ENCODE measurements at regions not wholly inside any gene's neighbourhood (a gene's known extent, or its start where the extent isn't known, plus 50 kb on each side); places are given as distances from the start of the nearest gene placed in this dataset.

DNA sequence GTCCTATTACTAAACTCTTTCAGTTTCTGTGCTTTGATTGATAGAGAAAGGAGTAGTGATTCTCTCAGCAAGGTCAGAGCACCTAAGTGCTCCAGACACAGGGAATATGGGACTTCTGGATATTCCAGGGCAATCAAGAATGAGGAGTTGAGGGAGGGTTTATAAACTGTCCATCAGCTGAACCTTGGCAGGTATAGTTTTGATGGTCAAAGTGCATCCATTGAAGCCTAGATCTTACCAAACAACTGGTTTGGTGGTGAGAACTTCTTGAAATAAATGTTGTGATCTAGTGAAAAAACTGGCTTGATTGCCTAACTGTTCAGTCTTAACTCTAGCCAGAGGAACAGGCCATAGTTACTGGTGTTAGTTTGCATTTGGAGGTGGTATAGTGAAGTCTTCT is 207.0 kb upstream of the ONECUT1 start:
- POLR2A ChIA-PET, result no interaction called here
- H3K4me1 Mint-ChIP-seq, result no peaks in the 10 kb centered on the region
- Histone ChIP-seq H3K4me1 (ENCODE audit: control insufficient read depth in 1 of 2, extremely low read depth in 1 of 2, insufficient read depth in 2 of 2, low read length in 2 of 2) (no peaks in the 10 kb centered on the region), H3K36me3 (ENCODE audit: control insufficient read depth in 2 of 2, extremely low read depth in 1 of 2, insufficient read depth in 1 of 2, low read length in 1 of 2) (no peaks in the 10 kb centered on the region), H3K9me3 (no peaks in the 10 kb centered on the region), H3K4me3 (ENCODE audit: control insufficient read depth in 1 of 2, extremely low read depth in 1 of 2, low read length in 1 of 2) (no peak overlapping the region), H3K27ac (ENCODE audit: low read length) (no peak overlapping the region), H3K27me3 (replicated peaks in 1 of 2; ENCODE audit: control insufficient read depth in 2 of 2, extremely low read depth in 1 of 2, insufficient read depth in 2 of 2, low read length in 1 of 2) (no peaks in the 10 kb centered on the region)
- no peak for DNase-seq
- no peak overlapping the region for H3K4me3 Mint-ChIP-seq
- CTCF ChIA-PET, result no interaction called here
- no peak for ATAC-seq (replicated peaks in 1 of 4)
- no peaks in the 10 kb centered on the region for H3K36me3 Mint-ChIP-seq
- H3K9me3 Mint-ChIP-seq, result peaks cover 11 to 27% (median 22%) of the 10 kb centered on the region in 3 donors
- H3K27me3 Mint-ChIP-seq, result peaks cover 7 to 28% of the 10 kb centered on the region in 2 donors
- no peak overlapping the region for H3K27ac Mint-ChIP-seq

DNA sequence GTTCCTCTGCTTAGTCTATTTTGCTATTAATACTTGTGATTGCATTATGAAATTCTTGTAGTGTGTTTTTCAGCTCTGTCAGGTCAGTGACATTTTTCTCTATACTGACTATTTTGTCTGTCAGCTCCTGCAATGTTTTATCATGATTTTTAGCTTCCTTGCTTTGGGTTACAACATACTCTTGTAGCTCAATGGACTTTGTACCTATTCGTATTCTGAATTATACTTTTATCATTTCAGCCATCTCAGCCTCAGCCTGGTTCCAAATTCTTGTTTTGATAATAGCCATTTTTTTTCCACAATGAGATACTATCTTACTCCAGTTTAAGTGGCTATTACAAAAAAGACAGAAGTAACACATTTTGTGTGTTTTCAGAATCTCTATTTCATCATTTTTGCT is 204.2 kb upstream of the ONECUT1 start:
- H3K4me1 Mint-ChIP-seq, result no peaks in the 10 kb centered on the region
- ChIA-PET POLR2A (no interaction called here), CTCF (no interaction called here)
- H3K9me3 ChIP-seq, result no peaks in the 10 kb centered on the region
- peaks cover 11 to 27% (median 22%) of the 10 kb centered on the region in 3 donors for H3K9me3 Mint-ChIP-seq
- H3K27me3 ChIP-seq (replicated peaks in 1 of 2; ENCODE audit: control insufficient read depth in 2 of 2, extremely low read depth in 1 of 2, insufficient read depth in 2 of 2, low read length in 1 of 2), result no peaks in the 10 kb centered on the region
- no peak overlapping the region for H3K27ac ChIP-seq (ENCODE audit: low read length)
- H3K27me3 Mint-ChIP-seq, result peaks cover 10 to 35% of the 10 kb centered on the region in 2 donors
- H3K27ac Mint-ChIP-seq, result no peak overlapping the region
- no peaks in the 10 kb centered on the region for H3K4me1 ChIP-seq (ENCODE audit: control insufficient read depth in 1 of 2, extremely low read depth in 1 of 2, insufficient read depth in 2 of 2, low read length in 2 of 2)
- no peak overlapping the region for H3K4me3 Mint-ChIP-seq
- ATAC-seq (replicated peaks in 1 of 4) (no peak), DNase-seq (no peak)
- H3K36me3 ChIP-seq (ENCODE audit: control insufficient read depth in 2 of 2, extremely low read depth in 1 of 2, insufficient read depth in 1 of 2, low read length in 1 of 2), result no peaks in the 10 kb centered on the region
- no peak overlapping the region for H3K4me3 ChIP-seq (ENCODE audit: control insufficient read depth in 1 of 2, extremely low read depth in 1 of 2, low read length in 1 of 2)
- WGBS (ENCODE audit: insufficient coverage), result no CpG with 5 or more reads among the region's 1 CpG
- H3K36me3 Mint-ChIP-seq, result no peaks in the 10 kb centered on the region

DNA sequence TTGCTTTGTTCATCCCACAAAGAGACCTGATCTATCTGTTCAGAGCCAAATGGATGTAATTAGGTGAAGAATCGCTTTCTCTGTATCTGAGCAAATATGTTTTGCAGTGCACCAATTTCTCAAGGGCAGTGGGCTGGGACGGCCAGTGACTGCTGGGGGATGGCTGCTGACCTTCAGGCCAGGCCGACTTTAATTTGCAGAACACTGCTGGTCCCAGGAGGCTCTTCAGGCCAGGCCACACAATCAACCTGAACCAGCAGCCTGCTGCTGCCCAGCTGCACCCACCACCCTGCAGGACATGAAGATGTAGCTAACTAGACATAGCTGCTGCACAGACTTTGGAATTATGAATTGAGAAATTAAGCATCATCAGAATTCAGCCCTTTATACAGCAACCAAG is 194.4 kb upstream of the ONECUT1 start:
- no peaks in the 10 kb centered on the region for H3K27me3 ChIP-seq (replicated peaks in 1 of 2; ENCODE audit: control insufficient read depth in 2 of 2, extremely low read depth in 1 of 2, insufficient read depth in 2 of 2, low read length in 1 of 2)
- Mint-ChIP-seq H3K27ac (no peak overlapping the region), H3K4me3 (no peak overlapping the region), H3K4me1 (peaks cover 3 to 7% (median 5%) of the 10 kb centered on the region in 3 donors), H3K36me3 (no peaks in the 10 kb centered on the region), H3K9me3 (no peaks in the 10 kb centered on the region), H3K27me3 (peaks cover 2 to 9% of the 10 kb centered on the region in 2 donors)
- WGBS (ENCODE audit: insufficient coverage), result no CpG with 5 or more reads among the region's 3 CpGs
- no peaks in the 10 kb centered on the region for H3K9me3 ChIP-seq
- POLR2A ChIA-PET, result interaction anchor here in 1 of 2 donors (0.6 kb wide), 1 partner anchor 31 kb away, joined by 3 read pairs; no protein-coding TSS in a partner anchor
- no peak for ATAC-seq (replicated peaks in 1 of 4)
- no peaks in the 10 kb centered on the region for H3K36me3 ChIP-seq (ENCODE audit: control insufficient read depth in 2 of 2, extremely low read depth in 1 of 2, insufficient read depth in 1 of 2, low read length in 1 of 2)
- H3K4me3 ChIP-seq (ENCODE audit: control insufficient read depth in 1 of 2, extremely low read depth in 1 of 2, low read length in 1 of 2), result no peak overlapping the region
- CTCF ChIA-PET, result no interaction called here
- no peak for DNase-seq
- H3K4me1 ChIP-seq (ENCODE audit: control insufficient read depth in 1 of 2, extremely low read depth in 1 of 2, insufficient read depth in 2 of 2, low read length in 2 of 2), result no peaks in the 10 kb centered on the region
- no peak overlapping the region for H3K27ac ChIP-seq (ENCODE audit: low read length)

DNA sequence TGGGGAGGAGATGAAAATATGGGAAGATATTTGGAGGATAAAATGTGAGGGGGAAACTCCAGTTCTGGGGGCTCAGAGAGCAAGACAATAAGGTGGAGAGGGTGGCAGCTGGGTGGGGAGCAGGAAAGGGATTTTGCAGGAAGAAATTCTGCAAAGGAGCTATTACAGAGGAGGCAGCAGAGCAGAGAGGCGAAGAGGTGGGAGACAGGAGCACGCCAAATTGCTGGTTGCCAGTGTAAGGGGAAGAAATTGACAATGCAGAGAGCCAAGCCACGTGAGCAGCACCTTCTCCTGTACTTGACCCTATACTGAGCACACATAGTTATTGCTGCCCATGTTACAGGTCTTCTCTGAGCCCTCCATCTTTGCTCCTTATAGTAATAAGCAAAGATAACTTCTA is 190.3 kb upstream of the ONECUT1 start:
- no peaks in the 10 kb centered on the region for H3K9me3 ChIP-seq
- DNase-seq (no peak), ATAC-seq (replicated peaks in 1 of 4) (no peak)
- H3K4me3 Mint-ChIP-seq, result no peak overlapping the region
- H3K27me3 Mint-ChIP-seq, result peaks cover 2 to 13% of the 10 kb centered on the region in 2 donors
- WGBS (ENCODE audit: insufficient coverage), result 33% methylated on average over 1 of the region's 3 CpGs
- no peak overlapping the region for H3K4me3 ChIP-seq (ENCODE audit: control insufficient read depth in 1 of 2, extremely low read depth in 1 of 2, low read length in 1 of 2)
- no peaks in the 10 kb centered on the region for H3K36me3 ChIP-seq (ENCODE audit: control insufficient read depth in 2 of 2, extremely low read depth in 1 of 2, insufficient read depth in 1 of 2, low read length in 1 of 2)
- H3K9me3 Mint-ChIP-seq, result no peaks in the 10 kb centered on the region
- H3K4me1 Mint-ChIP-seq, result peaks cover 3 to 7% (median 5%) of the 10 kb centered on the region in 3 donors
- no peaks in the 10 kb centered on the region for H3K4me1 ChIP-seq (ENCODE audit: control insufficient read depth in 1 of 2, extremely low read depth in 1 of 2, insufficient read depth in 2 of 2, low read length in 2 of 2)
- no peak overlapping the region for H3K27ac ChIP-seq (ENCODE audit: low read length)
- H3K27ac Mint-ChIP-seq, result no peak overlapping the region
- H3K36me3 Mint-ChIP-seq, result no peaks in the 10 kb centered on the region
- ChIA-PET POLR2A (no interaction called here), CTCF (no interaction called here)
- H3K27me3 ChIP-seq (replicated peaks in 1 of 2; ENCODE audit: control insufficient read depth in 2 of 2, extremely low read depth in 1 of 2, insufficient read depth in 2 of 2, low read length in 1 of 2), result no peaks in the 10 kb centered on the region

DNA sequence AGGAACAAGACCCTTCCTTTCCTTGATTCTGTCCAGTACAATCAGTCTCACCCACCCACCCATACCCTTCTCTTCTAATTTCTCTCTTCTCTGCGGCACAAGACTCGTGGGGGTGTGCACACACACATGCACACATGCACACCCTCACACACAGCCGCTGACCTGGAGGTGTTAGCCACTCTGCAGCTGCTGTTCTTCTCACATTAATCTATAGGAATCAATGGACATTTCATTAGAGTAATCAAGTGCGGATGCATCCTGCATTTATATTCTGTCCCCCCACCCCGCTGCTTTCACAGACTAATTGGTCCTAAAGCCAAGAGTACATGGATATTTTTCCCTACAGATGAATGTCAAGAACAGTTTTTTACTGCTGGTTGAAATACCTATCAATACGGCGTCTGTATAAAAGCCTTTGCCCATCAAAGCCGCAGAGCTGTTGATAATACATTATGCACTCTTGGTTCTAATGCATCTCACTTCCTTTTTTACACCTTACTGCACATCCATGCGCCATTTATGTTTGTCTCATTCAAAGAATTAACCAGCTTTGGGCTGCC is 186.5 kb upstream of the ONECUT1 start:
- ATAC-seq (replicated peaks in 1 of 4), result no peak
- no peaks in the 10 kb centered on the region for H3K27me3 ChIP-seq (replicated peaks in 1 of 2; ENCODE audit: control insufficient read depth in 2 of 2, extremely low read depth in 1 of 2, insufficient read depth in 2 of 2, low read length in 1 of 2)
- no peaks in the 10 kb centered on the region for H3K4me1 ChIP-seq (ENCODE audit: control insufficient read depth in 1 of 2, extremely low read depth in 1 of 2, insufficient read depth in 2 of 2, low read length in 2 of 2)
- no peak overlapping the region for H3K27ac ChIP-seq (ENCODE audit: low read length)
- POLR2A ChIA-PET, result no interaction called here
- no peaks in the 10 kb centered on the region for H3K9me3 ChIP-seq
- H3K4me1 Mint-ChIP-seq, result peaks cover 3 to 7% (median 5%) of the 10 kb centered on the region in 3 donors
- CTCF ChIA-PET, result no interaction called here
- no peaks in the 10 kb centered on the region for H3K36me3 ChIP-seq (ENCODE audit: control insufficient read depth in 2 of 2, extremely low read depth in 1 of 2, insufficient read depth in 1 of 2, low read length in 1 of 2)
- WGBS (ENCODE audit: insufficient coverage), result 90% methylated on average over 7 of the region's 9 CpGs
- no peak overlapping the region for H3K4me3 ChIP-seq (ENCODE audit: control insufficient read depth in 1 of 2, extremely low read depth in 1 of 2, low read length in 1 of 2)
- no peak overlapping the region for H3K27ac Mint-ChIP-seq
- H3K27me3 Mint-ChIP-seq, result peaks cover 0 to 18% of the 10 kb centered on the region in 2 donors
- DNase-seq, result no peak
- H3K36me3 Mint-ChIP-seq, result no peaks in the 10 kb centered on the region
- no peaks in the 10 kb centered on the region for H3K9me3 Mint-ChIP-seq
- no peak overlapping the region for H3K4me3 Mint-ChIP-seq

DNA sequence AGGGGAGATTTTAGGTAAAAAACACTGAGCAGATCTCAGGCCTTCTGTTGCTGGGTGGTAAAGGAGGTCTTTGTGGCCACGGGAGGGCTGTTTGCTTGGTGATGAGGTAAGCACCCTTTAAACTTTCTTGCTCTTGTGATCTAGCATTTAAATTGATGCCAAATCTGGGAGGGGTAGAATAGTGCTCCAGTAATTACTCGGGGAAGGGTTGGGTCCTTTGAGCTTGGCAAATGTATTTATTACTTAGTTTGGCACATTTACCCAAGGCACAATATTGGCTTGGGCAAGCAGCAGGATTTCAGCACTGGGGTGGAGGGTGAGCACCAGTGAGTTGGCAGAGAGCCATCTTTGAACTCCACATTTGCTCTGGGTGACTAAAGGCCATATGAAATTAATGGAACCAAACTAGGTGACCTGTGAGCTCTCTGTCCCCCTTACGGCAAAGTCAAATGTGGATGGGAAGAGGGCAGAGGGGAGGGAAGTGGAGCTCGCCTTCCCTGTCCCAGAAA is 185.9 kb upstream of the ONECUT1 start:
- POLR2A ChIA-PET, result no interaction called here

DNA sequence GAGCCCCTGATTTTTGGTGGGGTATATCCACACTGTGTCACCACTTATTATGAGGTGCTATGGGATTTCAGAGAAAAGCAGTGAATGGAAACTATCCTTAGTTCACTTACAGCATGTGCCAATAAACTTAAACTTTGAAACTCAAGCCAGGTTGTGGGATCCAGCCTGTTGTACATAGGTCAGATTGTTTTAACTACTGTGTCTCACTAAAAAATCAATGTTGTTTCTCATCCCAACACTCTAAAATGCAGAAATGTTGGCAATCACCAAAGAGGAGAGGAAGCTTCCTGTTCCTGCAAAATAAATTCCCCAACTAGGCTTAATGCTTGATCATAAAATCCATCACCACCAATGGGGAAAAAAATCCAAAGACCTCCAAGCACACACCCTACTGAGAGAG is 173.7 kb upstream of the ONECUT1 start:
- Mint-ChIP-seq H3K27me3 (peaks cover 7 to 18% of the 10 kb centered on the region in 2 donors), H3K4me1 (no peaks in the 10 kb centered on the region), H3K36me3 (no peaks in the 10 kb centered on the region), H3K9me3 (peaks cover 0 to 6% (median 4%) of the 10 kb centered on the region in 3 donors), H3K4me3 (no peak overlapping the region), H3K27ac (no peak overlapping the region)
- POLR2A ChIA-PET, result no interaction called here
- CTCF ChIA-PET, result no interaction called here
- ATAC-seq (replicated peaks in 1 of 4) (no peak), DNase-seq (no peak)
- H3K36me3 ChIP-seq (ENCODE audit: control insufficient read depth in 2 of 2, extremely low read depth in 1 of 2, insufficient read depth in 1 of 2, low read length in 1 of 2), result no peaks in the 10 kb centered on the region
- H3K4me1 ChIP-seq (ENCODE audit: control insufficient read depth in 1 of 2, extremely low read depth in 1 of 2, insufficient read depth in 2 of 2, low read length in 2 of 2), result no peaks in the 10 kb centered on the region
- no peak overlapping the region for H3K4me3 ChIP-seq (ENCODE audit: control insufficient read depth in 1 of 2, extremely low read depth in 1 of 2, low read length in 1 of 2)
- H3K27ac ChIP-seq (ENCODE audit: low read length), result no peak overlapping the region
- H3K9me3 ChIP-seq, result no peaks in the 10 kb centered on the region
- H3K27me3 ChIP-seq (replicated peaks in 1 of 2; ENCODE audit: control insufficient read depth in 2 of 2, extremely low read depth in 1 of 2, insufficient read depth in 2 of 2, low read length in 1 of 2), result no peaks in the 10 kb centered on the region

More for the DNA sequence above, 185.9 kb upstream of the ONECUT1 start:
- ATAC-seq (replicated peaks in 1 of 4) (no peak), DNase-seq (no peak)
- Histone ChIP-seq H3K27me3 (replicated peaks in 1 of 2; ENCODE audit: control insufficient read depth in 2 of 2, extremely low read depth in 1 of 2, insufficient read depth in 2 of 2, low read length in 1 of 2) (peaks cover 0 to 3% of the 10 kb centered on the region in 2 experiments), H3K27ac (ENCODE audit: low read length) (no peak overlapping the region), H3K4me1 (ENCODE audit: control insufficient read depth in 1 of 2, extremely low read depth in 1 of 2, insufficient read depth in 2 of 2, low read length in 2 of 2) (no peaks in the 10 kb centered on the region), H3K9me3 (no peaks in the 10 kb centered on the region), H3K4me3 (ENCODE audit: control insufficient read depth in 1 of 2, extremely low read depth in 1 of 2, low read length in 1 of 2) (no peak overlapping the region), H3K36me3 (ENCODE audit: control insufficient read depth in 2 of 2, extremely low read depth in 1 of 2, insufficient read depth in 1 of 2, low read length in 1 of 2) (no peaks in the 10 kb centered on the region)
- Mint-ChIP-seq H3K27ac (no peak overlapping the region), H3K4me1 (peaks cover 0 to 1% (median under 1%) of the 10 kb centered on the region in 3 donors), H3K4me3 (no peak overlapping the region), H3K27me3 (peaks cover 2 to 13% of the 10 kb centered on the region in 2 donors), H3K9me3 (no peaks in the 10 kb centered on the region), H3K36me3 (no peaks in the 10 kb centered on the region)
- WGBS (ENCODE audit: insufficient coverage), result 71% methylated on average over 3 of the region's 4 CpGs
- CTCF ChIA-PET, result no interaction called here

All from T-cell (primary cell).